Stimulated activated naive CD4-positive, alpha-beta T cell treated with Interleukin-2 at 50 U/mL for 16 hours (primary cell): ENCODE measurements at regions not wholly inside any gene's neighbourhood (a gene's known extent, or its start where the extent isn't known, plus 50 kb on each side); places are given as distances from the start of the nearest gene placed in this dataset.
"Not testable (repeated sequence)": the region's sequence is repeated elsewhere in the genome, so short reads cannot be mapped to it uniquely, and the experiment has no call there.

Experiments
- DNase-seq: peaks from one replicate; lab custom pipeline; 2025; lab: John Stamatoyannopoulos, UW

- no peak for DNase-seq
Measured at GRCh38 chr7:156590212-156590611, 50.4 kb upstream of the RNF32 start.

- no peak for DNase-seq
Measured at GRCh38 chr7:156589808-156590207, 50.8 kb upstream of the RNF32 start.

GRCh38 chr7:156585926-156586325 lies 54.6 kb upstream of the RNF32 start:
- no peak for DNase-seq

GRCh38 chr7:156585025-156585648 lies 55.4 kb upstream of the RNF32 start:
- DNase-seq = no peak

- DNase-seq = no peak
Measured at GRCh38 chr7:156582591-156583123, 57.9 kb upstream of the RNF32 start.

- DNase-seq = no peak
Measured at GRCh38 chr7:156580036-156580435, 60.5 kb upstream of the RNF32 start.

- no peak for DNase-seq
Measured at GRCh38 chr7:156579566-156579965, 61.0 kb upstream of the RNF32 start.

GRCh38 chr7:156578978-156579430 lies 61.6 kb upstream of the RNF32 start:
- no peak for DNase-seq

GRCh38 chr7:156578578-156578940 lies 62.0 kb upstream of the RNF32 start:
- DNase-seq = no peak

- DNase-seq = no peak
Measured at GRCh38 chr7:156577645-156578577, 62.7 kb upstream of the RNF32 start.

- DNase-seq = no peak
Measured at GRCh38 chr7:156576216-156577058, 64.1 kb upstream of the RNF32 start.

- no peak for DNase-seq
Measured at GRCh38 chr7:156568258-156568657, 72.3 kb upstream of the RNF32 start.

- DNase-seq = no peak
Measured at GRCh38 chr7:156566812-156567549, 73.6 kb upstream of the RNF32 start.

- not testable (repeated sequence) for DNase-seq
Measured at GRCh38 chr7:156565002-156565401, 75.6 kb upstream of the RNF32 start.

- DNase-seq = no peak
Measured at GRCh38 chr7:156560696-156561095, 79.9 kb upstream of the RNF32 start.

- no peak for DNase-seq
Measured at GRCh38 chr7:156560075-156560474, 80.5 kb upstream of the RNF32 start.

GRCh38 chr7:156559001-156559400 lies 81.6 kb upstream of the RNF32 start:
- no peak for DNase-seq

GRCh38 chr7:156558198-156558597 lies 82.4 kb upstream of the RNF32 start:
- DNase-seq = no peak

- DNase-seq = no peak
Measured at GRCh38 chr7:156556083-156556482, 84.5 kb upstream of the RNF32 start.

- DNase-seq = no peak
Measured at GRCh38 chr7:156554488-156554887, 86.1 kb upstream of the RNF32 start.

GRCh38 chr7:156549636-156550035 lies 90.9 kb upstream of the RNF32 start:
- DNase-seq = no peak
